Stimulated activated CD4-positive, alpha-beta T cell treated with anti-CD3 and anti-CD28 coated beads, Interleukin-15, amount 100 ng/mL, for 48 hours (primary cell): ENCODE measurements at regions not wholly inside any gene's neighbourhood (a gene's known extent, or its start where the extent isn't known, plus 50 kb on each side); places are given as distances from the start of the nearest gene placed in this dataset.
"Not testable (repeated sequence)": the region's sequence is repeated elsewhere in the genome, so short reads cannot be mapped to it uniquely, and the experiment has no call there.

ENCODE experiments used
- DNase-seq, 2 donors: peaks; one replicate each; pipeline ENCODE4 v3.0.0-alpha.2; 2020; ENCODE audit warnings: low read depth in 2 of 2

DNA sequence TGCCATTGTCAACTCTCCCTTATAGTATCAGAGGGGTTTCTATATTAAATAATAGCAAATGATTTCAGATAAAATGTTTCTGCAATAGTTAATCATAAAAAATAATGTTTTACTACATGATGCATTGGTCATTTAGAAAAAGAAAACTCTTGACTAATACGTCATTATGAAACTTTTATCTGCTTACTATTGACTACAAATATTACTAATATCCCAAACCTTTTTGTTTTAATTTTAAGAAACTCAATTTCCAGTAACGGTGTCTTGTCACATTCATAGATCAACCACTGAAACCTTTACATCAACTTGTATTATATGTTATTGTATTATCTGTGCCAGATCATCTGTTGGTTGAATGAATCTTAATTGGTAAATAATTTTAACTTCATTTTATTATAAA lies 482.9 kb upstream of the SLC35B3 start:
- DNase-seq: no peak

- no peak for DNase-seq
Measured at GRCh38 chr6:8914700-8915099, 479.4 kb upstream of the SLC35B3 start.

- DNase-seq: no peak
Measured at GRCh38 chr6:8908638-8909037, 473.3 kb upstream of the SLC35B3 start.

DNA sequence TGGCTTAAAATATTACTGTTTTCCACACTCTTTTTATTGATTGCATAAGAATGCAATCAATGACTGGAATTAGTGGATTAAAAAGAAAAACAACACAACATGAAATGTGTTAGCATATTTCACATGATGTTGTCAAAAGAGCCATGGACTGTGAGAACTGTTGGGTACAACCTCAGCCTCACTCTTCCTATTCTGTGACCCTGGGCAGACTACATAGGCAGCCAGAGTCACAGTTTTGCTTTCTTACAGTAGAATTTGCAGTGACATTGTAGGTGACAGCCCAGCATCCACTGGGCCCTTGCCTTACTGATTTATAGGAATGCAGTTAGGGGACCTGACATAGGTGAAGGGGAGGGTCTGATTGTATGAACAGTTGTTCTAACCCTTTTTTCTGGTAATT lies 471.4 kb upstream of the SLC35B3 start:
- no peak for DNase-seq

GRCh38 chr6:8905757-8906156 lies 470.4 kb upstream of the SLC35B3 start:
- DNase-seq: no peak

- DNase-seq: no peak
Measured at GRCh38 chr6:8904754-8905153, 469.4 kb upstream of the SLC35B3 start.

GRCh38 chr6:8900056-8900455 lies 464.7 kb upstream of the SLC35B3 start:
- DNase-seq: no peak

DNA sequence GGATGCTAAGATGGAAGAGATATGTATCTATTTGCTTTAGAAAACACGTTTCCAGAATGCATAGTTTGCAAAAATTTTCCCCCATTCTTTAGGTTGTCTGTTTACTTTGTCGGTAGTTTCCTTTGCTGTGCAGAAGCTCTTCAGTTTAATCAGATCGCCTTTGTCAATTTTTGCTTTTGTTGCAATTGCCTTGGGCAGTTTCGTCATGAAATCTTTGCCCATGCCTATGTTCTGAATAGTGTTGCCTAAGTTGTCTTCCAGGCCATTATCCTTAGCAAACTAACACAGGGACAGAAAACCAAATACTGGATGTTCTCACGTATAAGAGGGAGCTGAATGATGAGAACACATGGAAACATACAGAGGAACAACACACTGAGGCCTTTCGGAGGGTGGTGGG lies 454.2 kb upstream of the SLC35B3 start:
- DNase-seq: no peak

DNA sequence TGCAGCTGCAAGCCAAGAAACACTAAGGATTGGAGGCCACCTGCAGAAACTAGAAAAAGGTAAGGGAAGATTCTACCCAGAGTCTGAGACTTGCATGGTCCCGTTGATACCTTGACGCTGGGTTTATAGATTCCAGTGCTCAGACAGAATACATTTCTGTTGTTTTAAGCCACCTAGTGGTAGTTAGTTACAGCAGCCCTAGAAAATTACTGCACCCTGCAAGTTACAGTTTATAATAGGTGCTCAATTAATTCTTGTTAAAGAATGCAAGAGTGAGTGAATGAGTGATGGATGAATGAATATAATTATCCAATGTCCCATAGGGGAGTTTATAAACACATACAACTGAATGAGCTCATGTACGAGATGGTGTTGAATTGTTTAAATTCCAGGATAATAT lies 453.1 kb upstream of the SLC35B3 start:
- no peak for DNase-seq

DNA sequence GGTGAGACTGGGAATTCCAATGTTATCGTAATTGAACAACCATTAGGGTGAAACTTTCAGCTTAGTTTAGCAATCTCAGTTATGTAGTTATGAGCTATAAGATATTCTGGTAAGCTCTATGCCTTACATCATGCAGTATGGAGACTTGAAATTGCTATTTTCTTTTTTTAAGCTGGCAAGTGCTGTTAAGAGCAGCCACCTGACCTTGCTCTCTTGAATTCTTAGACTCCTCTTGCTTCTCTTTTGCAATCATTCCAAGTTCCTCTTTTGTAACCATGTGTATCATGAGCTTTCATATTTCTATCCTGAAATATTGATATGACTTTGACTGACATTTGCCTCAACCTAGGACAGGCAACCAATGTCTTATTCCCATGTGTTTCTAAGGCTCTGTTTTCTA lies 446.3 kb upstream of the SLC35B3 start:
- DNase-seq: no peak

DNA sequence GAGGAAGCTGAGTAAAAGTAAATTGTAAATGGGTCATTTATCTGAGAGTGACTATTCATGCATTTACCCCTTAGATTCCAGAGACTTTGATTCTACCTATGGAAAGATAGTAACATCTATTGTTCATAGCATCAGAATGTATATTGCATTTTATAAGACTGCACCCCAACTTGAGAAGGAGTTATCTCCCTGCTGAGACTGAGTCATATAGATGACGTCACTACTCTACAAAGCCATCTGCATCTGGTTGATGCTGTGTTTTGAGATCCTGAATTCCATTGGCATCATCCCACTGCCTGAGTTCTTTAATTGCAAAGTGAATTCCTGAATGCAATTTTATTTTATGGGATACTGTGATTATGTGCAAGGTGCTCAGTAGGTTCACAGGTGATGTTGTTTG lies 444.0 kb upstream of the SLC35B3 start:
- DNase-seq: no peak

DNA sequence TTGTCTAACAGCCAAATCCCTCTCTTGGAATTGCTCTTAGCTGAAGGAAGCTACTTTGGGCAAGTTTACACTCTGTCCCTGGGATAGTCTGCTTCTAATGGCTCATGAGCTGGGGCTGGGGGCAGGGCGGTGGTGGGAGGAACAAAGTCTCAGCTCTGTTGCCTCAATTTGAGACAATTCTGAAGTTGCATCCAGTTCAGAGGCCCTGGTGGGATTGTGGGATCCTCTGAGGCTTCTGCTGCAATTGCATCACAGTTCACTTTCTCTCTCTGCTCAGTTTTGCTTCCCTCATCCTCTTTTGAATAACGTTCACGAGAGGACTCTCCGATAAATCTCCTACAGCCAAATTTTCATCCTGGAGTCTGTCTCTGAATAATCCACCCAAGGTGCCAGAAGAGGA lies 440.6 kb upstream of the SLC35B3 start:
- DNase-seq: no peak

- DNase-seq: no peak
Measured at GRCh38 chr6:8872589-8872988, 437.2 kb upstream of the SLC35B3 start.

- no peak for DNase-seq
Measured at GRCh38 chr6:8865451-8865850, 430.1 kb upstream of the SLC35B3 start.

DNA sequence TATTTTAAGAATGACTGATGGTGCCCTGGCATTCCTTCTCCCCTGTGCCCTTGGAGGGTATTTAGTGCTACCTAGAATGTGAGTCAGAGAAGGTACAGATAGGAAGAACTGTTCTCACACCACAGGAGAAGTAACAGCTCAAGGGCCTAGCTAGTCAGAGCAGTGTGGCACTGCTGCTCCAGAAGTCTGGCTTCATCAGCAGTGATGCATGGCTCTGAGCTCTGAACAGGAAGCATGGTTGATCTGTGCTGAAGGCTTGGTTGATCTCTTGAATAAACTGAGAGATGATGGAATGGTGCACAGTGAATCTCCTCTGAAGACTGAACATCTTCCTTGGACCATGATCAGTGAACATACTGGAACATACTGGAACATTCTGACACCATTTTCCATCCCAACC lies 425.3 kb upstream of the SLC35B3 start:
- no peak for DNase-seq

GRCh38 chr6:8859501-8859900 lies 424.2 kb upstream of the SLC35B3 start:
- DNase-seq: no peak

DNA sequence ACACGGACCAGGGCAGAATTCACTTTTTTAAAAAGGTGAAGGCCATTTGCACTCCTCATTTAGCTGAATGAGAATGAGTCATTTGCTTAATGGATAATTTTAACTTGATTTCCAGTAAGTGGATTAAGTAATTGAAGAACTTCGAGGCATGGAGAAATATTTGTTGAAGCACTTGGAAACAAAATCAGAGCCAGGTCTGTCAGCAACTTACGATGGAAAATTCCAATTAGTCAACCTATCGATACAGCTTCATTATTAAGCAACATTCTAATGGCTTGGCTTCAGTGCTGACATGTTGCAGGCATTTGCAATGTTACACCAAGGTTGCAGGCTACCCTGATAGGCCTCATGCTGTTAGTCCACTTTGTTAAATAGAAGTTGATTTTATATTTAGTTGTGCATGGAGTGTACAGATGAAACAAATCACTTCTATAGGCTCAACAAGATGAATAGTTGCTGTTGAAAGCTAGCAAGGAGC lies 423.5 kb upstream of the SLC35B3 start:
- no peak for DNase-seq

- no peak for DNase-seq
Measured at GRCh38 chr6:8857160-8857559, 421.8 kb upstream of the SLC35B3 start.

DNA sequence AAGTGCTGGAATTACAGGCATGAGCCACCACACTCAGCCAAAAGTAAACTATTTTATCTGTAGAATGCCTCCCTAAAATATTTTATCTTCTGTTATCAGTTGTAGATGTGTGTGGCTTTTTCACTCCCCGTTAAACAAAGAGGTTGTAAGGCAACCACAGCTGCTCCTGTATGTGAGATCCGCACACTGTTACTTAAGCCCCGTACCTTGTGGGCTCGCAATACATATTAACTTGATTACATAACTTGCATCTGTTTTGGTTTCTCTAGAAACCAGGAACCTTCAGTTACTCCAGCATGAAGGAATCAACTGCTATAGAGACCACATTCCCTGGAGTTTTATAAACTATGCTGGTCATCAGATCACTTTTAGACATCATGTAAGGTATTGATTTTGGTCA lies 420.1 kb upstream of the SLC35B3 start:
- DNase-seq: no peak

DNA sequence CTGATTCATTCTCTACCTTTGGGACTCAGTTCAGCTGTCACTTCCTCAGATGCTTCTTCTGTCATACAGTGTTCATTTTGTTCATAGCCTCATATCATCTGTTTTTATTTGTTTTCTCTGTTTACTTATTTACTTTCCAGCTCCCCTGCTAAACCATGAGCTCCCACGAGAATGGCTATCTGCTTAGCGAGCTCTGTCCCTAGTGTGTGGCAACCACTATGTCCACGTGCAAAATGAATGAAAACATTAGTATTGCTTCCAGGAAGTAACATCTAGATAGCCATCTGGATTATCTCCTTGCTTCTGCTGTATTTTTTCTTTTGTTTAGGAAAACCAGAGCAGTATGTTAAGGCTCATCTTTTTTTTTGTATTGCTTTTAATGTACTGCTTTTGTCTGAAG lies 417.0 kb upstream of the SLC35B3 start:
- no peak for DNase-seq

GRCh38 chr6:8846680-8847079 lies 411.3 kb upstream of the SLC35B3 start:
- not testable (repeated sequence) for DNase-seq

DNA sequence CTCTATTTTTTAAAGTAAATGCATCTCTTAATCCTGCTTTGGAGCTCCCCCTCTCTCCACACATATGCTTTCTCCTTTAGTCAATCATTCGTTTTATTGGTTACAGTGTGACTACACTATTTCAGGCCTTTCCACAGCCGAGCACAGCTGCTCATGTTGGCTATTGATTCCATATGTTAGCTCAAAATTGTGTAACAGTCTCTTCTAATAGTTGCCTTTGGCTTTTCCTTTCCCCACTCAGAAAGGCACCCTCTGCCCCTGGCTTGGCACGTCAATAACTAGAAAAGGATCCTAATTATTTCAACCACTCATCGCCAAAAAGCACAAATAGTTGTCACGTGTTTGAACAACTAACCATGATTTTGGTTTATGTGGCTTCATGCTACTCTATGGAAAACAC lies 410.3 kb upstream of the SLC35B3 start:
- DNase-seq: no peak

DNA sequence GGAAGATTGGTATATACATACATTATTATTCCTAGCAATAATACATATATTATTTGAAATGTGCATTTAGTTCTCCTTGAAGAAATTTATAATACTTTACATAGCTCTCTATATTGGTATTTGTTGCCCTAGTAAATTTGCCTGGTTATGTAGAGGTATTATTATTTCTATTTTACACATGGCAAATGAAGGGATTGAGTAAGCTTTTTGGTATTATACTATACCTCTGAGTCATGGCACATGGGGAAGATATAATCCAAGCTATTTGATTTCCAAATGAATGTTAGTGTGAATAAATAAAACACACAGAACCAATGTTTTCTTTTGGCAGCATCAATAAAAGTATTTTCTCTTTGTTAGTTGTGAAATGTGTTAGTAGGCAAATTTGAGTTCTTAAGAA lies 409.6 kb upstream of the SLC35B3 start:
- DNase-seq: no peak

DNA sequence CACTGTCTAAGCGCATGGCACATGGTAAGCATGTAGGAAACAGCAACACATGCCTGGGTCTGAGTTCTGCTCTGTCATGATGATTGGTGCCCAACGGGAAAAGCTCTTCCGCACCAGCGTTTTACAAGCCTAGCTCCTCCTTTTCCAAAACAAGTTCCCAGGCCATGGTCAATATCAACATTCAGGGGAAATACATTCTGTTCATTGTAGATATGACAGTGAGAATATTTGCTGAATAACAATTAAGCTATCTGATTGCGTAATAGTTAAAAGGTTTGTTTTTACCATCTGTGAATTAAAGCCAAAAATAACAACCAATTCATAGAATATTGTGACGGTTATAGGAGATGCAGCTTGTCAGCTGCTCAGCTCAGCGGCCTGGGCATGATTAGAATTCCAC lies 404.3 kb upstream of the SLC35B3 start:
- DNase-seq: no peak

- no peak for DNase-seq
Measured at GRCh38 chr6:8837343-8837742, 402.0 kb upstream of the SLC35B3 start.
